ENCODE measurements at regions not wholly inside any gene's neighbourhood (a gene's known extent, or its start where the extent isn't known, plus 50 kb on each side); places are given as distances from the start of the nearest gene placed in this dataset.

DNA sequence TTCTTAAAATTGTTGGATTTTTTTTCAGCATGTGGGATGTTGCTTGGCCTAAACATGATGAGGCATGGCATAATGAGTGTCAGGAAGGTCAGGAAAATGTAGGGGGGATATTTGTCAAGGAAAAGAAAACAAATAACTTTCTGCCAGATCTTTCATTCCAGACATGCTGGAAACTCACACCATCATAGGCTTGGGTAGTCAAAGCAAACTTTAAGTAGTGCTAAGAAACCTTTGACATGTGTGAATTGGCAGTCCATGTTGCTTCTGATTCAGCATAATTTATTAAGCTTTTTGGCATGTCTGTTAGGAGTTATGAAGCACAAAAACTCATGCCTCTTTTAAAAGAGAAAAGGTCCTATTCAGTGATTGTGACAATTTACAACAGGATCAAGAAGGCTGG lies 61.3 kb upstream of the MTAP start:
- TF ChIP-seq, protein P1, sequence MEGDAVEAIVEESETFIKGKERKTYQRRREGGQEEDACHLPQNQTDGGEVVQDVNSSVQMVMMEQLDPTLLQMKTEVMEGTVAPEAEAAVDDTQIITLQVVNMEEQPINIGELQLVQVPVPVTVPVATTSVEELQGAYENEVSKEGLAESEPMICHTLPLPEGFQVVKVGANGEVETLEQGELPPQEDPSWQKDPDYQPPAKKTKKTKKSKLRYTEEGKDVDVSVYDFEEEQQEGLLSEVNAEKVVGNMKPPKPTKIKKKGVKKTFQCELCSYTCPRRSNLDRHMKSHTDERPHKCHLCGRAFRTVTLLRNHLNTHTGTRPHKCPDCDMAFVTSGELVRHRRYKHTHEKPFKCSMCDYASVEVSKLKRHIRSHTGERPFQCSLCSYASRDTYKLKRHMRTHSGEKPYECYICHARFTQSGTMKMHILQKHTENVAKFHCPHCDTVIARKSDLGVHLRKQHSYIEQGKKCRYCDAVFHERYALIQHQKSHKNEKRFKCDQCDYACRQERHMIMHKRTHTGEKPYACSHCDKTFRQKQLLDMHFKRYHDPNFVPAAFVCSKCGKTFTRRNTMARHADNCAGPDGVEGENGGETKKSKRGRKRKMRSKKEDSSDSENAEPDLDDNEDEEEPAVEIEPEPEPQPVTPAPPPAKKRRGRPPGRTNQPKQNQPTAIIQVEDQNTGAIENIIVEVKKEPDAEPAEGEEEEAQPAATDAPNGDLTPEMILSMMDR (IDR thresholded peaks at IDR 0.05): no peak
- no peak for TF ChIP-seq POLR2A (IDR thresholded peaks at IDR 0.05)

Measured in uterus (tissue), 2 donors.